GM12872 (cell line): ENCODE measurements at regions not wholly inside any gene's neighbourhood (a gene's known extent, or its start where the extent isn't known, plus 50 kb on each side); places are given as distances from the start of the nearest gene placed in this dataset.

Experiments used
- TF ChIP-seq, protein P1 (sequence below): IDR thresholded peaks from 3 replicates; pipeline ENCODE4 v1.5.1; 2011; ENCODE audit warnings: low read depth, mild to moderate bottlenecking, low read length, moderate library complexity; ENCODE audit not compliant: insufficient read depth

DNA sequence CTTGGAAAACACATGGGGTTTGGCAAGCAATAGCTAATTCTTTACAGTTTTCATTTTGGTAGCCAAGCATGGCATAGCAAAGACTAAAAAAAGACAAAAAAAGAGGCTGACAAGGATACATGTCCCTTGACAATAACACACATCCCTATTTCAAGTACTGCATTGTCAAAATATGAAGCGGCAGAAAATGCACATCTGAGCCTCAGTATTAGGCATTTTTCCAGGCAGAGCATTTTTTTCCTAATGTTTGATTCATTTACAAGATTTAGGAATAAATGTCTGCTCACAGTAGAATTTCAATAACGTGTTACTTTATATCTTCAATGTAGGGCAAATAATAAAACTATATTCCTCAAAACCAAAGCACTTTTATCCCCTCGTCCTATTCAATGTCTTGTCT lies 216.3 kb upstream of the PCDH18 start:
- TF ChIP-seq, protein P1, sequence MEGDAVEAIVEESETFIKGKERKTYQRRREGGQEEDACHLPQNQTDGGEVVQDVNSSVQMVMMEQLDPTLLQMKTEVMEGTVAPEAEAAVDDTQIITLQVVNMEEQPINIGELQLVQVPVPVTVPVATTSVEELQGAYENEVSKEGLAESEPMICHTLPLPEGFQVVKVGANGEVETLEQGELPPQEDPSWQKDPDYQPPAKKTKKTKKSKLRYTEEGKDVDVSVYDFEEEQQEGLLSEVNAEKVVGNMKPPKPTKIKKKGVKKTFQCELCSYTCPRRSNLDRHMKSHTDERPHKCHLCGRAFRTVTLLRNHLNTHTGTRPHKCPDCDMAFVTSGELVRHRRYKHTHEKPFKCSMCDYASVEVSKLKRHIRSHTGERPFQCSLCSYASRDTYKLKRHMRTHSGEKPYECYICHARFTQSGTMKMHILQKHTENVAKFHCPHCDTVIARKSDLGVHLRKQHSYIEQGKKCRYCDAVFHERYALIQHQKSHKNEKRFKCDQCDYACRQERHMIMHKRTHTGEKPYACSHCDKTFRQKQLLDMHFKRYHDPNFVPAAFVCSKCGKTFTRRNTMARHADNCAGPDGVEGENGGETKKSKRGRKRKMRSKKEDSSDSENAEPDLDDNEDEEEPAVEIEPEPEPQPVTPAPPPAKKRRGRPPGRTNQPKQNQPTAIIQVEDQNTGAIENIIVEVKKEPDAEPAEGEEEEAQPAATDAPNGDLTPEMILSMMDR = no peak

GRCh38 chr4:137740141-137740540 lies 207.8 kb upstream of the PCDH18 start:
- TF ChIP-seq, protein P1 = no peak

DNA sequence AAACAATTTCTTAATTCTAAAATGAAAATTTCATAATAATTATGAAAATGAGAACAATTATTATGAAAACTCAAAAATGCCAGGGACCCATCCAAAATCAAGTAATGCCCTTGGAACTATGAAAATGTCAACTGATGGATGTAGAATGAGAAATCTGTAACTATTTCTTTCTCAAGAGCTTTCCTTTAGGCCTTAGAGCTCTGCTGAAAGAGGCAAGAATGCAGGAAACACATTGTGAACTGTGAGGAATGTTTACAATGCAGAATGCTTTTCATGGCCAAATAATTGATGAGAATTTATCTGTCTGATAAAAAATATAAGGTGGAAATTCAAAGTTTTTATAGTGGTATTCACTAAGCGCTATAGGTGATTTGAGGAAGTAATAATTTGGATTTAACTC lies 207.1 kb upstream of the PCDH18 start:
- TF ChIP-seq, protein P1 = no peak

DNA sequence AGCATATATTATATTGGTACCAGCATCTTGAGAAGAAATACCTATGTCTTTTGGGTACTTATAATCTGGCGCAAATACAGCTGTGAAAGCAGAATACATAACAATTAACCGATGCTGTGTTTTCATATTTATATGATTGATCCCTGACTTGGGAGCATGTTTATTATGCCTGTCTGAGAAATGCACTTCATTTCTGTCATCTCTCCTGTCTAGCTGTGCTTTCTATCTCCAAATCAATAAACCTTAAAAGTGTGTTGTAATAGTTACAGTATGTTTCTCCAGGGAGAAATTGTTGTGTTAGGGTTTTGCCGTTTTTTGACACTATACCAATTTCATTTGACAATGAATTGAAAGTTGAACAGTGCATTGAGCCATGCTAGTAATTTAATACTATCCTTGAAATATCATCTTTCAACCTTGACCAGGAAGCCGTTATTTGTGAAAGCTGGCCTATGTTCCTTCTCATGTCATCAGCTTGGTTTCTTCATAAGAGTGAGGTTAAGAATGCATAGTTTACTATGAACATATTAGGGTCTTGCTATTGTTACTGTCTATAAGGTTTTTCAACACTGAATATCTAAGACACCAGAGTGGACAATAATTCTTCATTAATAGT lies 206.2 kb upstream of the PCDH18 start:
- TF ChIP-seq, protein P1 = no peak

GRCh38 chr4:137735561-137736104 lies 203.3 kb upstream of the PCDH18 start:
- TF ChIP-seq, protein P1 = no peak

GRCh38 chr4:137733174-137734141 lies 201.2 kb upstream of the PCDH18 start:
- TF ChIP-seq, protein P1 = peak; percentile 61

DNA sequence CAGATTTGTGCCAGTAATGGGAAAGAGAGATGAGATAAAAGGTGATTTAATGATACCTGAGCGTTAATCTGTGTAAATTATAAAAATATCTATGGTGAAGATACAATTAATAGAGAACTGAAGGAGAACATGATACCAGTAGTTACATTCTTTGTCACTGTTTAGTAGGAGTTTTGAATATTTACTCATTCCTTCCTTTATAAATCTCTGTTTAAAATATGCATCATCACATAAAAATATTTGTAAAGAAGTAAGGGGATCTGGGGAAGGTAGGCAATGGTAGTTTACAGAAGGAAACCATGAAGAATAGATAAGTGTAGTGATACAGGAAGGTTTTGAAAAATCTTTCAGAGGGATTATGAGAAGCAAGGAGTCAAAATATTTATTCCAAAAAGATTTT lies 190.6 kb upstream of the PCDH18 start:
- TF ChIP-seq, protein P1 = no peak
